HG03196 (cell line): ENCODE measurements at regions not wholly inside any gene's neighbourhood (a gene's known extent, or its start where the extent isn't known, plus 50 kb on each side); places are given as distances from the start of the nearest gene placed in this dataset.
"Not testable (repeated sequence)": the region's sequence is repeated elsewhere in the genome, so short reads cannot be mapped to it uniquely, and the experiment has no call there.

Experiments
- ATAC-seq: cut with Tn5 transposase; IDR thresholded peaks from one replicate; pipeline ENCODE4 v1.9.1; 2021; ENCODE audit not compliant: unreplicated experiment

DNA sequence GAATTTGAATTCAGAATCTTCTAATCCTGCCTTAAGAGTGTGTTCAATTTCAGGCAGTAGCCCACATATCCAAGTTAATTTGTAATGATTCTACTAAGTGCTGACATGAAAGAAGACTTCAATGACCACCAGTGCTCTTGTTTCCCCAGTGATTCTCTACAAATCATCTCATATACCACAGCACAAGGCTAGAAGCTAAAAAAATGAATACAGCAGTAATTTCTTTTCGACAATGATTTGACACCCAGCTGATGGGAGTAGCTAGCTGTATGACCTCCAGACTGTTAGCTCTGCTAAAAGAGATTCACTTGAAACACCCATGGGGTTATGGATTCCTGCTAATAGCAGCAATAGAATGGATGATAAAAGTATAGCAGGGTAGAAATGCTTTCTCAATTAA lies 217.0 kb upstream of the TMEFF2 start:
- no peak for ATAC-seq

DNA sequence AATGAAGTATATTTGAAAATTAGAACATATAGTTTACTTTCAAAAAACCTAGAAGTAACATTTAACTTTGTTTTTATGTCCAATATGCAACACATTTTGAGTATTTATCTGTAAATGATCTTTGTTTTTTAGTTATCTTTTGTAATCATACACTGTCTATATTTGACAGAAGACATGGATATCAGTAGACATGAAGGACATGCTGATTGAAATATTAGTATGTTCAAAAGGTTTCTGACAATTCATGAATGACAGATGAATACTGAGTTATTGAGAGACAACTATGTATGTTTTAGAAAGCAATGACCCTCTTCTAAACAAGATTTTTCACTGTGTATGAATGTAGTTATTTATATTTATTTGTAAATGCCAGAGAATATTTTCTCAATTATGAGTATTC lies 215.6 kb upstream of the TMEFF2 start:
- no peak for ATAC-seq

DNA sequence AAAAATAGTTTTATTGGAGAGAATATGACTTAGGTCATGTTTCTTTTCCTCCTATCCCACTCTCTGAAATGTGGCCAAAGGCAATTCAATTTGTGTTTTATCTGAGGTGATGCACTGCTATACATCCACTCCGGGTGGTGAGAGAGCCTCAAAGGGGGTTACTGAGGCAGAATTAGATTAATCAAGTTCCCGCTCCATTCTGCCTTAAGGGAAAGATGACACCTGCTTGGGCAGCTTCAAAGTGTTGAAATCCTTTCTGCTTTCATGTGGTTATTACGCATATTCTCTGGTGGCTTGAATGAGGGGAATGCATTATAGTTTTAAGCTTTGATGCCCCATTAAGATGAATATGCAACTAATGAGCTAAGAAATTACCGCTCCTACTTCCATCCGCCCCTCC lies 213.0 kb upstream of the TMEFF2 start:
- ATAC-seq = no peak

DNA sequence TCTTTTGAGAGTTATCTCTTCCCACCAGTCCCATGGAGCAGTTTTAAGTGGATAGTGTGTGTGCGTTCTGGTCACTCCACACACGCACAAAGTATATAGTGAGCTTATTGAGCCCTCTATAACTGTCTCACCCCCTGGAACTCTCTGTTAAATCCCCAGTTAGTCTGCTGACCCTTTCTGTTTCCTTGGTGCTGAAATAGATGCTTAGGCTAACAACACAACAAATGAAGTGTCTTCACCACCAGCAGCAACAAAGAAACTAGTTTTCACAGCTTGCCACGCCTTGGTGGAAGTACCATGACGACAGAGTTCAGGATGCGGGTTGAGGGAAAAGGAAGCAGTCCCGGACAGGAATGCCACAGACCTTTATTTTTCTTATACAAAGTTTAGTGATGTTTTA lies 203.5 kb upstream of the TMEFF2 start:
- ATAC-seq = no peak

DNA sequence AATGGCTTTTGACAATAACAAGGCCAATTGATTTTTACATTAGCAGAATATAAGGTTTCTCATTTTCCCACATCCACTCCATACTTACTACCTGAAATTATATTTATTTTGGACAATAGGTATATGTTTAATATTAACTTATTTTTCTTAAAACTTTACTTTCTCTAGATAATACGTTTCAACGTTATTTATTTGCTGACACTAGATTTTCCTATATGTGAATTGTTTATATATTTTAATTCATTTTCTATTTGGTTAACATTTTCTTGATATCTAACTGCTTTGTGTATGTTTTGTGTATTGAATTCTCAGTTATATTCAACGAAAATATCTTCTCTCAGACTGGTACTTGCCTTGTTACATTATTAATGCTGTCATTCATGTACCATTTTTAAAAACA lies 199.9 kb upstream of the TMEFF2 start:
- no peak for ATAC-seq

DNA sequence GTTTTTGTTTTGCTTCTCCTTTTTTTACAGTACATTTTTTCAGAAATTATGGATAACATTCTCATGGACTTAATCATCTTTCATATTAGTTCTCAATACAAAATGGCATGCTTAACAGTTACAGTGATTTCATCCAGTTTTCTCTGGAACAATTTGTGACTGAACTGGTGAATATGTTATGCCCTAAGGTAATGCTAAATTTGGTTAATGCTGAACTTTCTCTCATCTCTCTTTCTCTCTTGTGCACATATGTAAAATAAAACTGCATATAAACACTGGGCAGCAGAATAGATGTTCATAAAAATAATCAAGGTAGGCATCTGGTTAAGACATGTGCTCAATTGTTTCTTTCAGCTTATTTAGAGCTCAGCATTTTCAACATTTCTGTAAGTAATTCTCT lies 196.3 kb upstream of the TMEFF2 start:
- ATAC-seq = no peak

DNA sequence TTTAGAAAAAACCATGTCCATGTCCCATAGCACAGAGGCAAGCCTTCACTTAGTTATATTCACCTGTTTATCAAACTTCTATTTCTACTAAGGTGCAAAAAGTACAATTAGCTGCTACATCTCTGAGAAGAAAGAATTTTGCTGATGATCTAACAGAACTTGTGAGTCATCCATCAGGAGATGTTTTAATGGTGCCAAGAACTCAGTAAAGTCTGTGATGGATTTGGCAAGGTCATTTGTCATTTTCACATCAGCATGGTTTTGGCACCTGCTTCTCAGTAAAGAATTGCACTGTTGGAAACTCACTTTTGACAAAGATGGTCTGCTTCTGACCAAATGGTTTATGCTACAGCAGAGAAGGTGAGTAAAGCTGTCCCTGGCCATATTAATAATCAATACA lies 195.7 kb upstream of the TMEFF2 start:
- ATAC-seq = no peak

DNA sequence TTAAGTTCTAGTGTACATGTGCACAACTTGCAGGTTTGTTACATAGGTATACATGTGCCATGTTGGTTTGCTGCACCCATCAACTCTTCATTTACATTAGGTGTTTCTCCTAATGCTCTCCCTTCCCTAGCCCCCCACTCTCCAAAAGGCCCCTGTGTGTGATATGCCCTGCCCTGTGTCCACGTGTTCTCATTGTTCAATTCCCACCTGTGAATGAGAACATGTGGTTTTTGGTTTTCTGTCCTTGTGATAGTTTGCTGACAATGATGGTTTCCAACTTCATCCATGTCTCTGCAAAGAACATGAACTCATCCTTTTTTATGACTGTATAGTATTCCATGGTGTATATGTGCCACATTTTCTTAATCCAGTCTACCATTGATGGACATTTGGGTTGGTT lies 189.5 kb upstream of the TMEFF2 start:
- not testable (repeated sequence) for ATAC-seq

DNA sequence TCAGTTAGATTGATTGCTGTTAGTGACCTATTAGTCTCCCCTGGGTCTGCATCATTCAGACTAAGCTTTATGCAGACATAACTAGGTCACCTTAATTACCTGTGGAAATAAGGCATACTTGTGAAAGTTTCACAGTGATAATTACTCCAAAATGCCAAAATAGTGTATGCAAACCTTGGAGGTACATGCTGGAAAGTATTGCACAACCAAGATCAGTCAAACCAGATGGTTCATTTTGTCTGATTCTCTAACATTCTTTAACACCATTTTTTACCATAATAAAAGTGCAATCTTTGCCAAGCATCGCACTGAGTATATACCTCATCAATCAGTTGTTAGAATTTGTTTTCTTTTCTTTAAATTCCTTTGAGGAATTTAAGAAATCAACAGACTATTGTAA lies 186.3 kb upstream of the TMEFF2 start:
- no peak for ATAC-seq

DNA sequence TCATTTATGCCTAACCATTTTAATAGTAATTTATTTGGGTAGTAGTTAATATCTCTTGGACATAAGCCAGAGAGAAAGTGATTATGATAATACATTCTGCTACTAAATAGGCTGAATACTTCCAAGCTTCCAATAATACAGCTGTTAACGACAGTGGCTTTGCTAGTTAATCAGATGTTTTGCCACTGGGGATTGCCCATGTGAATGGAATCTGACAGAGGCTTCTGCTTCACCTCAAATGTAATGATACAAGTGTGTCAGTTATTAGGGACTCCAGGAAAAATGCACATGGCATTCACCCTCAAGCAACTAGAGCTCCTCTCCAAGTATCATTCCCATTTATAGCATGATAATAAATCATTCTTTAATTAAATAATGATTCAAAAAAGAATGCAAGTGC lies 185.0 kb upstream of the TMEFF2 start:
- no peak for ATAC-seq

DNA sequence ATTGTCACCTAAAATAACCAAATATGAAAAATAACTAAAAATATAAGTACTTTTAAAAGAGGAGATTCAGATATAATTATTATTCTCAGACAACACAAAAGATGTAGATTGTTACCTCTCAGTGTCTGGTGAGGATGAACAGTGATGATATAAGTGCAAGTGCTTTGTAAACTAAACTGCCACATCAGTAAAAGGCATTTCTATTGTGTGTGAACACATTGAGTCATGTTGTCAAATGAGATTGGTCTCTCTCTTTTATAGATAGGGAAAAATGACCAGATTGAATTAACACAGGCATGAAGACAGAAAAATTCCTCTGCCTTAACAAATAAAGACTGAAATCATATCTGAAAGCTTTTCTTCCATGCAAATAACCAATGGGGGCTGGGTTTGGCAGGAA lies 182.4 kb upstream of the TMEFF2 start:
- no peak for ATAC-seq

DNA sequence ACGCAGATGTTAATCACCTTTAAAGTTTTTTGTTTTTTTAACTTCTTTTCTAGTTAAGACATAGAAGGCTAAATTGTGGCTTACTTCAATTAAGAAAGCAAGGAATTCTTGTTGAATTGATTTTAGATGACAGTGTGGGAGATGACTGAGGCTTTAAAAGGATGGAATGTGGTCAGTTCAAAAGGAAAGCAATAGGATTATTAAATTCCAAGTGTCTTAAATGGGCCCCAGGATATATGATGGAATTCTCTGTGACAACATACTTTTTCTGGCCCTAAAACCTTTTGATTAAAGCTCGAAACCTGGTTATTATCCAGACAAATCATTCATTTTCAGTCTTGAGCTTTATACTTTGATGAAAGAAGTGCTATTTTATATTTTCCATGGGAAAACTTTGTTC lies 179.0 kb upstream of the TMEFF2 start:
- ATAC-seq = no peak

DNA sequence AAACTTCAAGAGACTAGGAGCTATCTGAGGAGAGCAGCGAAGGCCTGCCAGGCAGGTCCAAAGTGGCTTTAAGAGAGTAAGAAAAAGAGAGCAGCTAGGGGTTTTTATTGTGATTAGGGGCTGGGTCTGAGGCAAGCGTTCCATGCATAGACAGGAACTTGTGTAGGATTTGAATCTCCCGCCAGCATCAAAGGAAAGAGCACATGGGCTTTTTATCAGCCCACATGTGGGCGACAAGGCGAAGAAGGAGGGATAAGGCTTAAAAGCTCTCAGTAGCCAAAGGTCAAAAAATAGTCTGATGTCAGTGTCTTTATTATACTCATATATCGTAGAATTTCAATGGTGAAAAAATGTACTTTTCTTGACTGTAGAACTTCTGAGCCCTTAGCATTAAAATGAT lies 178.5 kb upstream of the TMEFF2 start:
- ATAC-seq = no peak

DNA sequence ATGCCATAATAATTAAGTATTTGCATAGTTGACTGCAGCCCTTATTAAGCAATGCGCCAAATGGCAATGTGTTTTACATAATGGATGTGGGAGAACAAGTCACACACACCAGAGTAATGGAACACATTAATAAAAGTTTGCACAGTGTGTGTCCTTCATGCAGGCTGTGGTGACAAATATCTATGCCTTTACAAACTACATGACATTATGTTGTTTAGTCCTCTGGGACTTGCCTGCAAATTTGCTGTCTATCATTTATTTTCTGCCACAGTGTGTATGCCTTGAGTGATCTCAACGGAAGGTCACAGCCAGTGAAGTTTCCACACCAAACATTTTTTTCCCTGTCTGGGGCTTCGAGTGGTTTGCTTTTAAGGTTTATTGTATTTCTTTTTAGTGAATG lies 175.2 kb upstream of the TMEFF2 start:
- no peak for ATAC-seq

DNA sequence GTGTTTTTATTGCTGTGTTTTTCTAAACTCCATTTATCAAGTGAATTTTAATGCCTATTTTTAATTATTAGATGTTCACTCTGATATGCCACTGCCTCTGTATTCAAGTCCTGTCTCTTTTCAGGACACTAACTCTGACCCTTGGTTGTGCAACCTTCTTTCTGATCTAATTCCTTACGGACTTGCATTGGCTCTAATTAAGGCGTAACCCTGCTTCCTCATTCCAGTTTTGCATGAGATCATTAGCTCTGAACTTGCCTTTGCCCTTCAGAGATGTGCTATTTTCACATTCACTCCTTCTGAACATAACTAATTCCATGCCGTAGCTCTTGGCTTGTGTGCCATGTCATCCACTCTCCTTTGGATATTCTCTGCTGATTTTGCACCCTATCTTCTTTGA lies 162.5 kb upstream of the TMEFF2 start:
- no peak for ATAC-seq

DNA sequence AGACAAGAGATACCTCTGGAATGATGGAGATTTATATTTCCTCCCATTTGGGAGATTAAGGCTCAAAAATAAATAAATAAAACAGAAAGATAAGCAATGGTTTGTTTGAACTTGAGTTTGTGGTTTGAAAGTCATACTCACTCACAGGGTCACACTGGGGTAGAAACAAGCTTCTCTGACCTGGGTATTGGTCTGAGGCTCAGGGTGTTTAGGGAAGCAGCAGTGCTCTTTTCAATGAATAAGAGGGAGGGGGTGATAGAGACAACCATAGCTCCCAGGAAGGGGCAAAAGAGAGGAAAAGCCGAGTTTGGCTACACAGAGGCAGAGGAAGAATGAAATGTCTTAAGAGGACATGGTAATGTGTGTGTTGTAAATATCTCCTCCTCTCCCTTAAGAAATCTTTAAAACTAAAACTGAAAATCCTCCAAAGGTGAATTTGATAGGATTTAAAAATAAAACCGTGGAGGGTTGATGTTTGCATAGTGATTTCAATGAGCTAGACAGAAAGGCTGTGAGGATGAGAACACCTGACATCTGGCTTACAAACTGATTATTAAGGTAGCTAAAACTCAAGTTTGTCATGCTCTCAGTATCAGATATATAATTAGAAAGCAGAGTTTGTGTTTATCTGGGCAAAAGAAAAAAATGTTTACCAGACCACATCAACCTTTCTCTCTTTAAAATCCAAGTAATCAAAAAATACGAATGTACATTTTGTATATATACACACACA lies 159.9 kb upstream of the TMEFF2 start:
- ATAC-seq = no peak

DNA sequence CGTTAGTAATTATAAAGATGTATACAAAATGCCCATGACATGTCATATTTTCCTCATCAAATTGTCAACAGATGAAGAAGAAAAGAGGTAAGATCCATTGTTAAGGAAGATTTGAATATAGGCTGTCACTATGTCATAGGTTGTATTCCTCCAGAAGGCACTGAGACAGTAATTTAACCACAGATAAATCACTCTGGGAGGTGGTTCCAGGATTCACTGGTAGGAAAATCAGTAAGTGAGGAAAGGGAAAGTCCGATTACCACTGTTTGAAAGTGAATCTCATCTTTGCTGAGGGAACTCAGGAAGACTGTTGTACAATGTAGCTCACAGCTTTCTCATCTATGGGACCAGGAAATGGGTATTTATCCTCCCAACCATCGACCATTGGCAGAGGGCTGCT lies 152.8 kb upstream of the TMEFF2 start:
- no peak for ATAC-seq

DNA sequence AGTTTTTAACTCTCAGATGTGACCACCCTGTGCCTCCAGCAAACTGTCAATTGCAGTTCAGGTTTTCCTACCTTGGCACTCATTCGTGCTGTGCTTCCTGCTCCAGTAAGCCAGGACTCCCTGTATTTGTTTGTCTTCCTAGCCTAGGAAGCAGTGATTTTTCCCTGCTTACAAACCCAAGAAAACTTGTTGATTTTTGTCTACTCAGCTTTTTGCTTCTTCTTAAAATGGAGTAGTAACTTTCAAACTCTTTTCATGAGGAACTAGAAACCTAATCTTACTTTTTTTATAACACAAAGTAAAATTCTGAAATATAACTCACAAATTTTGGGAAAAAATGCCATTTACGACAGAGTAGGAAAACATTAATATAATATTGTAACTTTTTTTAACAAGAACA lies 150.6 kb upstream of the TMEFF2 start:
- no peak for ATAC-seq

DNA sequence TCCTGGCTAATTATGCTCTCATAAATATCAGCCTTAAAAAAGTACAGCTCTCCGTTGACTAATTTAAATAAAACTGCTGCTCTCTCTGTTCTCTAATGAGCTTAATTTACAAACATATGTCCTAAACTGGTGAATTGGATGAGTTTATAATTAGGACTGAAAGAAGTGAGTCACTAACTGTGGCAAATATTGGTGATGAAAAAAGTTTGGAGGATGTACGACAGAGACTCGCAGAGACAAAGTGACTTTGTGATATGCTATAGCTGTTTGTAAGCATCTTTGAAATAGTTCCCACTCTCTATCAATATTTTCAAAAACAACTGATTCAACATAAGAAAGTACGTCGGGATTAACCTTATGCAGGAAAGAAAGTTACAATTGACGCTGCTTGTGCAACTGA lies 138.9 kb upstream of the TMEFF2 start:
- ATAC-seq = no peak

DNA sequence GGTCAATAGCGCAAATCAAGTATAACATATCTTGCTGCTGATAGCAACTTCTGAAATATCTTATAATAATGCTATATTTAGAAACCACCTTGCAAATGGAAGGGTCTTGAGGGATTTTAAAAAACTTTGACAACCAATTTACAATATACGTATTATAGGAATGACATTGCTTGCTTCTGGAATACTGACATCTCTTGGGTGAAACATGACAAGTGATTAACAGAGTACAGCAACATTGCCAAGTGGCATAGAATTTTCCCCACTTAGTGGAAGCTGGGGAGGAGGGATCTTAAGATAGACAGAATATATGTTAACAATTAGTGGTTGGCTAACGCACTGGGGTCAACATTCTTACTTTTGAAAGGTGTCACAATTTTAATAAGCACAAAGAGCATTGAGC lies 133.6 kb upstream of the TMEFF2 start:
- ATAC-seq = no peak

DNA sequence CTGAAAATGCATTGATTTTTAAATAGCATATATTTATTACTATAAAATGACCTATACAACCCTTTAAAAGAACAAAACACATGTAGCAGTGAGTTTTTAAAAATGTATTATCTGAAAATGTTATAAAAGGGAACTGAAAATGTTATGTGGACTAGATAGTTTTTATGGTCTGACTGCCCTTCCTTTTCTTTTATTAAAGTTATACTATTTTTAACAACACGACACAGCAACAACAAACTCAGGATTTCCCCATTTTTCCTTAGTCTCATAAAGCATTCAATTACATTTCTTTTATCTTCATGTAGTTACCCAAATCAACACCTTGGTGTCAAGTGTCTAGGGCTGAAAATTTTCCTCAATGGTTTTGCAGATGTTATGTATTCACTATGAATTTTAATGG lies 132.8 kb upstream of the TMEFF2 start:
- no peak for ATAC-seq

DNA sequence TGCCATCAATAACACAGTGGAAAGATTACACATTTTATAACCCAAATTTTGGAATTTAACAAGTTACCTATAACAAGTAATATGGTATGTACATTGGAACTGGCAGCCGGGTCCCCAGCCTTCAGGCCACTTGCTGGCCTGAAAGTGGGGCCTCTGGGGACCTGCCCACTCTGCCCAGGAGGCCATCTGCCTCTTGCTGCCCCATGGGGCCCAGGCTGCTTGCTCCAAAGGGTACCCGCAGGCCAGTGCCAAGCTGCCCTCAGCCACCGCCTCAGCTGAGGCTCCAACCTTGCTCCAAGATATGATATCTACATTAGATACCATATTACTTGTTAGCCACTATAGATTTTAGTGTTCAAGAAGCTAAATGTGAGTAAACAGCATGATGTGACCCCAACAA lies 120.8 kb upstream of the TMEFF2 start:
- no peak for ATAC-seq

DNA sequence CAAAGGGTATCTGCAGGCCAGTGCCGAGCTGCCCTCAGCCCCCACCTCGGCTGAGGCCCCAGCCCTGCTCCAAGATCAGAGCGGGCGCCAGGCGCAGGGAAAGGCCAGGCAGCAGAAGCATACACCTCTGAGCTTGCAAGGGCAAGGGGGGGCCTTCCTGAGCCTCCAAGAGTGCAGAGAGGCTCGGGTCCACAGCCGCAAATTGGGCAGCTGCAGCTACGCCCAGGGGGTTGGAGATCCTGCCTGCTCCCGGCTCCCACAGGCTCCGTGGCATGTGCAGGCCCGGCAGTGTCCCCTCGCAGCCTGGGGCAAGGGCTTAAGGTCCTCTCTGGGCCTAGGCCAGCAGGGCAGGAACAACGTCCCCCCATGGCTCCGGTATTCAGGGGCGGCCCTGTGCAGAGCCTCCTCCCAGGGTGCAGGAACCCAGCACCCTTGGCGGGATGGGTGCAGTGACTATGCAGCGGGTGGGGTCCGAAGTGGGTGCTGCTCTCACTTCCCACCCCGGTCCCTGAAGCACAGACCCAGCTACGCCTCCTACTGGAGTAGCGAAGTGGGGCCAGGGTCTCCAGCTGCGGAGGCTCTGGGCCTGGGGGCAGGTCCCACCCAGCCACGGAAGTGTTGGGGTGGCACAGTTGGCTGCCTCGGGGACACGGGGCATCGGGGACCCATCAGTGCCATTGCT lies 120.2 kb upstream of the TMEFF2 start:
- ATAC-seq = no peak
